HEK293T (cell line): ENCODE measurements at regions not wholly inside any gene's neighbourhood (a gene's known extent, or its start where the extent isn't known, plus 50 kb on each side); places are given as distances from the start of the nearest gene placed in this dataset.
"Not testable (repeated sequence)": the region's sequence is repeated elsewhere in the genome, so short reads cannot be mapped to it uniquely, and the experiment has no call there.

Experiments
- CTCF ChIA-PET: fragments of 350-600 bp; formaldehyde crosslinking; extraction: SDS; loops from one replicate; lab custom pipeline; 2021; ENCODE audit warnings: antibody characterized with exemption, inconsistent platforms; lab: Yijun Ruan, JAX
- POLR2A ChIA-PET: fragments of 350-600 bp; formaldehyde crosslinking; extraction: SDS; loops from one replicate; lab custom pipeline; 2020; ENCODE audit warnings: antibody characterized with exemption, inconsistent platforms; lab: Yijun Ruan, JAX
- DNase-seq: peaks from one replicate; pipeline ENCODE4 v3.0.0; 2012; ENCODE audit warnings: mixed read lengths; ENCODE audit errors: extremely low spot score
- ARNT ChIP-seq: fragments of 450-650 bp; IDR thresholded peaks from 2 replicates; pipeline ENCODE4 v1.6.1; 2017; ENCODE audit warnings: mild to moderate bottlenecking
- BHLHE40 ChIP-seq: fragments of 450-650 bp; IDR thresholded peaks from 2 replicates; pipeline ENCODE4 v1.6.1; 2016; ENCODE audit warnings: mild to moderate bottlenecking, moderate library complexity, borderline replicate concordance
- CTBP1 ChIP-seq: fragments of 450-650 bp; IDR thresholded peaks from 2 replicates; pipeline ENCODE4 v1.6.1; 2016; ENCODE audit warnings: borderline replicate concordance
- ELF4 ChIP-seq: fragments of 450-650 bp; IDR thresholded peaks from 2 replicates; pipeline ENCODE4 v1.6.1; 2017; ENCODE audit warnings: antibody characterized with exemption
- FOXA1 ChIP-seq: fragments of 450-650 bp; IDR thresholded peaks from 2 replicates; pipeline ENCODE4 v1.6.1; 2016; ENCODE audit warnings: mild to moderate bottlenecking
- FOXK2 ChIP-seq: fragments of 450-650 bp; IDR thresholded peaks from 2 replicates; pipeline ENCODE4 v1.6.1; 2016; ENCODE audit warnings: mild to moderate bottlenecking
- FOXM1 ChIP-seq: fragments of 450-650 bp; IDR thresholded peaks from 2 replicates; pipeline ENCODE4 v1.6.1; 2017; ENCODE audit warnings: mild to moderate bottlenecking, borderline replicate concordance
- HDGF ChIP-seq: fragments of 450-650 bp; IDR thresholded peaks from 2 replicates; pipeline ENCODE4 v1.6.1; 2017; ENCODE audit warnings: antibody characterized with exemption, borderline replicate concordance
- L3MBTL2 ChIP-seq: fragments of 450-650 bp; conservative IDR thresholded peaks from 2 replicates; pipeline ENCODE4 v1.6.1; 2016; ENCODE audit warnings: mild to moderate bottlenecking
- LEF1 ChIP-seq: fragments of 450-650 bp; IDR thresholded peaks from 2 replicates; pipeline ENCODE4 v1.6.1; 2017; ENCODE audit warnings: mild to moderate bottlenecking, borderline replicate concordance
- NFRKB ChIP-seq: fragments of 450-650 bp; IDR thresholded peaks from 2 replicates; pipeline ENCODE4 v1.6.1; 2016; ENCODE audit warnings: mild to moderate bottlenecking, moderate library complexity
- SP1 ChIP-seq: fragments of 450-650 bp; IDR thresholded peaks from 2 replicates; pipeline ENCODE4 v1.6.1; 2017
- SUZ12 ChIP-seq: fragments of 450-650 bp; IDR thresholded peaks from 2 replicates; pipeline ENCODE4 v1.6.1; 2016; ENCODE audit warnings: mild to moderate bottlenecking
- TARDBP ChIP-seq: fragments of 450-650 bp; IDR thresholded peaks from 2 replicates; pipeline ENCODE4 v1.6.1; 2016
- ZNF384 ChIP-seq: fragments of 450-650 bp; IDR thresholded peaks from 2 replicates; pipeline ENCODE4 v1.6.1; 2016
- TF ChIP-seq, protein P1 (sequence below): fragments of 450-650 bp; IDR thresholded peaks from 2 replicates; pipeline ENCODE4 v1.6.1; 2016

DNA sequence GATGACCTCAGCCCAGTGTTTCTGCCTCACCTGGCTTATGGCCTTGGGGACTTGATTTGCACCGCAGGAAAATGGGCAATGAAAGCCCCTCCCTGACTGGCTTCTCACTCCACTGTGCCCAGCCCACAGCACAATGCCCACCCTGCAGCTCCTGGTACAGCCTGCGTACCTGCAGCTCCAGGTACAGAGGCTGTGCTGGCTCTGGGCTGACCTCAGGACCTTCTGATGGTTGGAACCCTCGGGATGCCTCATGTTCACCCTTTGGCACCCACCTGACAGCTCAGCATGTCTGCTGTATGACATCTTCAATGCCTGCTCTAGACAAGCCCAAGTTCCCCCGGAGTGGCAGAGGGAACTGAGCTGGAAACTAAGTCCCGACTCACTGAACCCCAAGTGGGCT, 87.1 kb downstream of the ALG10 start:
- no peak for DNase-seq
- TF ChIP-seq, protein P1, sequence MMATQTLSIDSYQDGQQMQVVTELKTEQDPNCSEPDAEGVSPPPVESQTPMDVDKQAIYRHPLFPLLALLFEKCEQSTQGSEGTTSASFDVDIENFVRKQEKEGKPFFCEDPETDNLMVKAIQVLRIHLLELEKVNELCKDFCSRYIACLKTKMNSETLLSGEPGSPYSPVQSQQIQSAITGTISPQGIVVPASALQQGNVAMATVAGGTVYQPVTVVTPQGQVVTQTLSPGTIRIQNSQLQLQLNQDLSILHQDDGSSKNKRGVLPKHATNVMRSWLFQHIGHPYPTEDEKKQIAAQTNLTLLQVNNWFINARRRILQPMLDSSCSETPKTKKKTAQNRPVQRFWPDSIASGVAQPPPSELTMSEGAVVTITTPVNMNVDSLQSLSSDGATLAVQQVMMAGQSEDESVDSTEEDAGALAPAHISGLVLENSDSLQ, result no peak
- TF ChIP-seq NFRKB (no peak), HDGF (no peak)
- ChIA-PET CTCF (no interaction called here), POLR2A (no interaction called here)

DNA sequence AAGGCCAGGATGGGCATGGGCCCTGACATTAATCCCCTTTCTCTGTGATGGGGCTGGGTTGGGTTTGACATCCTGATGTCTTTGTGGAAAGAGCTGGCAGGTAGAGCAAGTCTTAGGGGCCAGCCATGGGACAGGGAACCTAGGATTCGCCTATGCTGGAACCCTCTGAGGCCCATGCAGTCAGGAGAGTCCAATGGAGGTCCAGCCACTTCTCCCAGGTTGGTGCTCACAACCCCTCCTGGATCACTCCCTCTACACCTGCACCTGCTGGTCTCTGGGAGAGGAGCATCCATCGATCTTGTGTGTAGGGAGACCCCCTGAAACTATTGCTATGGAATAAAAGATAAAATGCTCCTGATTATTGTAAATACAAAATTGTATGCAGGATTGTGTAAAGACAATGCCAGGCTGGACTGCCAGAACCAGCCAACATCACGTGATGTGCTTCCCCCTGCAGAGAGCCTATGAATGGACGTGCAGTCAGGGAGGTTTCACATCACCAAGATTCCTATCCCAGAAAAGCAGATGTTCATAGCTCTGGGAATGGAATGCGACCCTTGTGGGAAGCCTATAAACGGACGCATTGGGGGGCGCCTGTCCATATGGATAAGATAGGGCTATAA, 87.7 kb downstream of the ALG10 start:
- POLR2A ChIA-PET, CTCF ChIA-PET, DNase-seq: not testable (repeated sequence)

DNA sequence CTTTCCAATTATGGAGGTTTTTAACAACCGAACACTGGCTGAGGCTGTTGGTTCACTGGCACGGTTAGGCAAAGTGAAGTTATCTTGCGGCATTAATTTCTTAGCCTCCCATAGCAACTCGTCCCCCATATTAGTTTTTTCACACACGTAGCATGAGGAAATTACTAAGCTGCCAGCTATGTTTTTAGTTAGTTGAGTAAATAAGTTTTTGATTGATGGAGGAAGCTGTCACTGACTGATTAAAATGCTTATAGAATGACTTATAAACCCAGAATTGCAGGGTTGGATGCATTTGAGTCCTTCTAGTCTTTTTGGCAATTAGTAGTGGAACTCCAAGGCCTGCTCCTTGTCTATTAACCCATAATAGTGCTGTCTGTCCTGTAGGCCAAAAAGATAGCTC, 97.1 kb downstream of the ALG10 start:
- TF ChIP-seq ZNF384 (no peak), L3MBTL2 (no peak), FOXA1 (no peak), ELF4 (no peak), CTBP1 (no peak), FOXM1 (no peak), BHLHE40 (no peak), HDGF (no peak), NFRKB (no peak)
- no peak for DNase-seq
- POLR2A ChIA-PET, result no interaction called here
- CTCF ChIA-PET, result interaction anchor here (0.7 kb wide), 1 partner anchor 8 kb away, joined by 4 read pairs; no protein-coding TSS in a partner anchor

DNA sequence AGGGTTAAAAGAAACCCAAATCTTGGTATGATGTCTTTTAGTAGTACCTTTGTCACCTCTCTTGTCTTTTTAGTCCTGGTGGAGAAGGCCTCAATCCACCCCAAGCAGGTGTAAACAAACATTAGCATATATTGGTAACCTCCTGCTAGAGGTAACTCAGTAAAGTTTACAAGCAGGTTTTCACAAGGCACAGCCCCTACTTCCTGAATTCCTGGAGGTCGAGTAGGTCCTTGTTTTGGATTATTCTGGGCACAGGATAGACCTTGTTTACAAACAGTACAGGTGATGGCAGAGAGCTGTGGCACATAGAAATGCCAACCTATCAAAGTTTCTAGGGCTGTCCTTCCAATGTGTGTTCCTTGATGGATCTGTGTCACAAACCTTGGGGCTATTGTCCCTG, 99.1 kb downstream of the ALG10 start:
- ChIA-PET CTCF (no interaction called here), POLR2A (no interaction called here)
- TF ChIP-seq SP1 (no peak), ZNF384 (no peak), CTBP1 (no peak), ARNT (no peak), L3MBTL2 (no peak), FOXA1 (no peak)
- DNase-seq, result no peak

DNA sequence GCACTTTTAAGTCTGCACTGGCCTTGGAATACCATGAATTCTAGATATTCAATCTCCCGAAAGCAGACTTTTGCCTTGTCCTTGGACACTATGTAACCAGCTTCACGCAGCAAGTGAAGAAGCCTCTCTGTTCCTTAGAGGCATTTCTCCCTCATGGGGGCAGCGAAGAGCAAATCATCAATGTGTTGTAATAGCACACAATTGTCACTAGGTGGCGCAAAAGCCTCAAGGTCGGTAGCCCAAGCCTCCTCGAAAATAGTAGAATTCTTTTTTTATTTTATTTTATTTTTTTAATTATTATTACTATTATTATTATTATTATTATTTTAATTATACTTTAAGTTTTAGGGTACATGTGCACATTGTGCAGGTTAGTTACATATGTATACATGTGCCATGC, 100.8 kb downstream of the ALG10 start:
- POLR2A ChIA-PET, result not testable (repeated sequence)
- CTCF ChIA-PET, result interaction anchor here (0.9 kb wide), 1 partner anchor 39 kb away, joined by 3 read pairs; no protein-coding TSS in a partner anchor
- DNase-seq, result peak; percentile 46

DNA sequence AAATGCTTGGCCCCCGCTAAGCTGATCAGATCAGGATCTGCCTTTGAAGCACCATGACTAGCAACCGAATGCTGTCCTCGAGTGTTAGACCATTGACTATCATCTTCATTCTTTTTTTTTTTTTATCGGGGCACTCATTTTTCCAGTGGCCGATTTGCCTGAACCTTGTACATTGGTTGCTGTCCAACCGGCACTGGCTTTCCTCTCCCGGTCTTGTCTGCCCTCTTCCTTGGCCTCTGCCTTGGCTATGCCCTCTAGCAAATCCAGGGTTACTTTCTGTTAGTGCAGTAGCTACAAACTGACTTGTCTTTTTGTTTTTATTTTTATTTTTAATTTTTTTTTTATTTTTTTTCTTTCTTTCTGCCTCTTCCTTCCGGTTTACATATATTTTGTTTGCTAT, 102.3 kb downstream of the ALG10 start:
- no peak for TF ChIP-seq FOXK2
- no peak for TF ChIP-seq BHLHE40
- TF ChIP-seq NFRKB, result no peak
- no peak for TF ChIP-seq FOXM1
- TF ChIP-seq ZNF384, result no peak
- no peak for TF ChIP-seq SUZ12
- no peak for TF ChIP-seq LEF1
- TF ChIP-seq CTBP1, result no peak
- TF ChIP-seq, protein P1, result no peak
- no peak for TF ChIP-seq L3MBTL2
- no peak for TF ChIP-seq FOXA1
- TF ChIP-seq ARNT, result no peak
- TF ChIP-seq ELF4, result no peak
- TF ChIP-seq HDGF, result no peak
- TF ChIP-seq SP1, result no peak
- no peak for TF ChIP-seq TARDBP
- ChIA-PET CTCF (interaction anchor here (0.7 kb wide), 1 partner anchor 41 kb away, joined by 3 read pairs; no protein-coding TSS in a partner anchor), POLR2A (no interaction called here)
- DNase-seq, result no peak

DNA sequence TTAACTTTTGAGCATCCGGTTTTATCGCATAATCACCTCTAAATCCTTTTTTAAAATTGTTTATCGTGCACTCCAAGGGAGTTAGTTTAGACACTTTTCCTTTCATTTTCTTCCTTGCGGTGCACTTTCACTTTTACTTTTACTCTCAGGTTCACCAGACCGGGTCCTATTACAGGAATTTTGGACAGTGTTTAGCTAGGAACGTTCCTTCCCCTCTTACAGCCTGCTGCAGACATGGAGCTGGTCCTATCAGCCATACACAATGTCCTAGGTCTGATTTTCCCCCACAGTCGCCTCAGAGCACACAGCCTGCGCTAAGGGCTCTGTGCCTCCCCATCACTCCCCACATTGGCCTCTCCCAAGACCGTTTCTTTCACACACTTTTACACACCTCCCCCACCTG, 103.9 kb downstream of the ALG10 start:
- DNase-seq, result no peak
- TF ChIP-seq ELF4, result no peak
- no peak for TF ChIP-seq FOXK2
- ChIA-PET POLR2A (no interaction called here), CTCF (no interaction called here)

DNA sequence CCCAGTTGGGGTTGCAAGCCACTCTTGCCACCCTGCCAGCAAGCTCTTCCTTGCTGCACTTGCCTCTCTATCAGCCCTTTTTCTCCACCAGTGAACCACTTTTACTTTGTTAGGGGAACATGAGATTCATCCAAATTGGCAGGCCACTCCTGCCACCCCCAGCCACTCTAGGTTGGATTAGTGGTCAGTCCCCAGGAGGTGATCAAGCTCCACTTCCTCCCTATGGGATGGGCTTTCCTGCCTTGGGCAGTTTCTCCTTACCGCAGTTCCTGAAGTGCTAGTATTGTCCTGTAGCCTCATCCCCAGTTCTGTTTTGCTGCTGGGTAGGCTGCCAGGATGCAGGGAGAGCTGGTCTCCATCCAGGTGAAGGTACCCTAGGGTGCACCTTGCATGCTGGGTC, 104.5 kb downstream of the ALG10 start:
- ChIA-PET POLR2A (no interaction called here), CTCF (no interaction called here)
- DNase-seq, result no peak
- TF ChIP-seq HDGF, result no peak
- TF ChIP-seq ZNF384, result no peak
- no peak for TF ChIP-seq CTBP1
- TF ChIP-seq, protein P1, result no peak
- TF ChIP-seq FOXK2, result no peak

DNA sequence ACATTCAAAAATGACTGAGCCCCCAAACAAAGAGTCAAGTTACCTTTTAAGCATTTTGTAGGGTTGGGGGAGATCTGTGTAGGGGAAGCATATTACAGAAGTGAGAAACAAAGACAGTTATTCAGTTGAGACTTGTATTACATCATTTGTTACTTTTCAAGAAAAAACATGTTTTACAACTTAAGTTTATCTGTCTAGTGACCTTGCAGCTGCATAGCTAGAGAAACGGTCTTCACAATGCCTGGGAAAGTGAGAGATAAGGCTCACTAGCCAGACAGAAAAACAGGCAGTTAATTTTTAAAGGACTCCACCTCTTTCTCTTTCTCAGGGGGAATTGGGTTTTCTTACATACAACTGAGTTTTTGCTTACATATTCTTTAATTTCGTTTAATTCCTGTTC, 105.1 kb downstream of the ALG10 start:
- DNase-seq, CTCF ChIA-PET, POLR2A ChIA-PET: not testable (repeated sequence)
